GM12878 (cell line): ENCODE measurements at regions not wholly inside any gene's neighbourhood (a gene's known extent, or its start where the extent isn't known, plus 50 kb on each side); places are given as distances from the start of the nearest gene placed in this dataset.

Experiments
- CTCF ChIP-seq, 3 experiments: IDR thresholded peaks in 2 of 3; conservative IDR thresholded peaks in 1 of 3; 2 replicates each; pipeline ENCODE4 v1.5.1; 2011; ENCODE audit warnings: low read depth in 3 of 3, low read length in 3 of 3, mild to moderate bottlenecking in 3 of 3, control low read depth in 2 of 3, moderate library complexity in 2 of 3, inconsistent platforms in 1 of 3, mixed read lengths in 1 of 3; ENCODE audit not compliant: control insufficient read depth in 2 of 3, insufficient read depth in 1 of 3; ENCODE audit errors: extremely low read depth in 1 of 3
- MAX ChIP-seq: IDR thresholded peaks from 2 replicates; pipeline ENCODE4 v1.6.1; 2012; ENCODE audit warnings: low read depth, low read length, improper control_type of control experiment
- SIN3A ChIP-seq: IDR thresholded peaks from 2 replicates; pipeline ENCODE4 v1.6.1; 2012; ENCODE audit warnings: low read depth, low read length, improper control_type of control experiment
- TCF7 ChIP-seq: IDR thresholded peaks from 2 replicates; pipeline ENCODE4 v1.6.1; 2014; ENCODE audit warnings: antibody characterized with exemption, borderline replicate concordance
- ZNF622 ChIP-seq: fragments of 450-650 bp; IDR thresholded peaks from 2 replicates; pipeline ENCODE4 v1.6.1; 2017; ENCODE audit warnings: mild to moderate bottlenecking, inconsistent platforms

GRCh38 chr11:104803776-104804175, 94.5 kb downstream of the CASP12 start:
- TF ChIP-seq MAX (no peak), CTCF (IDR thresholded peaks at IDR 0.05 in 2 of 3, conservative IDR thresholded peaks at IDR 0.05 in 1 of 3; ENCODE audit: control insufficient read depth in 2 of 3, extremely low read depth in 1 of 3, insufficient read depth in 1 of 3, low read depth in 3 of 3, low read length in 3 of 3) (no peak), SIN3A (no peak), ZNF622 (no peak), TCF7 (no peak)
